GM12892 (cell line): ENCODE measurements at regions not wholly inside any gene's neighbourhood (a gene's known extent, or its start where the extent isn't known, plus 50 kb on each side); places are given as distances from the start of the nearest gene placed in this dataset.

Experiments
- DNase-seq: peaks from one replicate; pipeline ENCODE4 v3.0.0; 2011; ENCODE audit not compliant: insufficient read length
- FAIRE-seq: peaks from 2 replicates; lab custom pipeline; 2011; peaks lifted over from hg19 to GRCh38; lab: Jason Lieb, UNC
- POLR2A ChIP-seq: IDR thresholded peaks from 2 replicates; pipeline ENCODE4 v1.6.1; 2011; ENCODE audit warnings: low read depth, low read length, control low read depth
- POLR2AphosphoS5 ChIP-seq: IDR thresholded peaks from 2 replicates; pipeline ENCODE4 v1.6.1; 2011; ENCODE audit warnings: low read depth, low read length, control low read depth
- TAF1 ChIP-seq: IDR thresholded peaks from 2 replicates; pipeline ENCODE4 v1.6.1; 2011; ENCODE audit warnings: low read depth, mild to moderate bottlenecking, control low read depth, low read length, borderline replicate concordance

DNA sequence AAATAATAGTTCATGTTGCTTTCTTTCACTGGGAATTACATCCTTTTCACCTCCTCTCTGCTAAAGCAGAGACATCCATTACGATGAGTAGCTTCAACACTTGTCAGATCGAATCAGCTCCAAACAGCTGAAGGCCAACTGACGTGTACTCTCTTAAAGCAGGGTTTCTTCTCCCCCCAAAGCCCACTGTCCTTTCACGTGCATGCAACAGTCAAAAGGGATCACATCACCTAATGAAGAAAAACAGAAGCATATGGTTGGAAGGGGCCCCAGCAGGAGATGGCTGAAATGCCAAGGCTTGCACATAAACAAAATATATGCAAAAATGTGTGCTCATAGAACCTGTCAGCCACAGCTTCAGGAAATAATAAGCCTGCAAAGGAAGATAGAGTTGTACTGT is 421.6 kb downstream of the ANXA1 start:
- DNase-seq, result no peak
- no peak for FAIRE-seq
- TF ChIP-seq POLR2AphosphoS5 (no peak), POLR2A (no peak), TAF1 (no peak)

DNA sequence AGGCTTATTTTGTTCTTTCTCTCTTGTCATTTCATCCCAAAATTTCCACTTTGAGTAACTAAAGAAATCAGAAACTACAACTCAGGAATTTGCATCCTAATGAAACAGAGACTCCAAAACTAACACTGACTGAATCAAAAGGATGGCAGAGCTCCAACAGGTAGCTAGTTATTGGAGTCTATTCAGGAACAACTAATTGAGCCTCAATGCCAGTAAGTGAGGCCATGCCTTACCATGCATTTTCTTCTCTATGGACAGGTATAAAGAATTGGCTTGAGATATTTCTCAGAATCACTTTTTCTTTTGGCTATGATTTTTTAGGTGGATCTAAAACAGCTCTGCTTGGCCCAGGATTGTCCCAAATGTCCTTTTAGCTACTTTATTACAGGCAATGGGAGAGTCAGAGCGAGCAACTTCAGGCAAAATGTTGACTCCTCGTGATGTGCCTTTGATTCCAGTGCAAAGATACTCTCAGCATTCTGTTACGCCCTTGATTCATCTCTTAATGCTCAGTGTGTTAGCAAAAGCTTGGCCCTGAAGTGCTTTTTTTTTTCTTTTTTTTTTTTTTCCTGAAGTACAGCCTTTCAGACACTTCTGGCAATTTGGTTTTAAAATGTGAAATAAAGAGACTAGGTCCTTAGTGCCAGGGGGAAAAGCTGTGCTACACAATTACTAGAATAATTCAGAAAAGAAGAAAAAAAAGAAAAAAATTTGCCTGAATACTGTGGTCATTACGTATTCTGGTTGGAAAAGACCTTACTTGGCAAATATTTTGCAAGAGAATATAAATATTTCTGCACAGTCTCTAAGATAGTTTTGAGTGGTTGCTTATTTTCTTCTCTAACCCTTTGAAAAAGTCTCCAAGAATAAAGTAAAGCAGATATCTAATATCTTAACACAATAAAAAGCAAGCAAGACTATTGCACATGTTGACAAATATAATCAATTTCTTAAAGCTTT is 423.7 kb downstream of the ANXA1 start:
- DNase-seq (no peak), FAIRE-seq (no peak)
- TF ChIP-seq TAF1 (no peak), POLR2AphosphoS5 (no peak), POLR2A (no peak)

DNA sequence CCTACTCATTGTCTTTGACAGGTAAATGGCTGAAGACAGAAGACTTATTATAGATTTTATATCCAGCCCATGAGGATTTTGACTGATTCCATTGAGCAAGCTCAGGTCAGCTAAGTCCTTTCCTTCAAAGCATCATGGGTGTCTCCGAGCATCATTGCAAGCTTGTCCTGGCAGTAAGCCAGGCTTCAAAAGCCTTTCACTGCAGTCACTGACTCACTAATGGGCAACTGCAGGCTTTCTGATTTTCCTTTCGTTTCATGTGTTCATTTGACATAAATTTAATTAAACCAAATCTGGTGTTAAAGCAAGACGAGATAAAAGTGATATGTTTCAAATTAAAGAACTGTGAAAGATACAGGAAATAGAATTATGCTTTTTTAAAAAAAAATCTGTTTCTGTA is 426.2 kb downstream of the ANXA1 start:
- FAIRE-seq (no peak), DNase-seq (no peak)
- no peak for TF ChIP-seq POLR2A

- DNase-seq, result no peak
- TF ChIP-seq POLR2A (no peak), TAF1 (no peak), POLR2AphosphoS5 (no peak)
- FAIRE-seq, result no peak
Measured at GRCh38 chr9:73579823-73580222, 428.2 kb downstream of the ANXA1 start.

GRCh38 chr9:73583576-73583975 is 431.9 kb downstream of the ANXA1 start:
- TF ChIP-seq POLR2A (no peak), POLR2AphosphoS5 (no peak), TAF1 (no peak)
- FAIRE-seq, result no peak
- no peak for DNase-seq

GRCh38 chr9:73595036-73595545 is 443.4 kb downstream of the ANXA1 start:
- FAIRE-seq (no peak), DNase-seq (no peak)
- TF ChIP-seq POLR2A, result no peak
- no peak for TF ChIP-seq POLR2AphosphoS5
- TF ChIP-seq TAF1, result no peak

- DNase-seq (no peak), FAIRE-seq (no peak)
- TF ChIP-seq POLR2A, result no peak
- TF ChIP-seq TAF1, result no peak
- no peak for TF ChIP-seq POLR2AphosphoS5
Measured at GRCh38 chr9:73596321-73596720, 444.7 kb downstream of the ANXA1 start.

DNA sequence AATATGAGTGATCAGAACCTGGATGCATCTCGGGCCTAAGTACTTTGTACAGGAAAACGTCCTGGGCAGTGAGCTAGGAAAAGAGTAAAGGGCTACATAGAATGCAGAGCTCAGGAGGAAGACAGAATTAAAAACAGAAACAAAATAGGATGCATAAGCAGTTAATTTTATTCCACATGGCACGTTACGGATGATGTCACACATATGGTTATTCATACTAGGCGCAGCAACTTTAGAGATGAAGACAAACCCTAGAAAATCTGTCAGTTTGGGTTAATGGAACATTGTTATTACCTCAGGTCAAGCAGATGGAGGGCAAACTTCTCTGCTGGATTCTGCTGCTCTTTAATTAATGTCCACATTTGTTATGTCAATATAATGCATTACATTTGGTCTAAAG is 445.4 kb downstream of the ANXA1 start:
- no peak for TF ChIP-seq TAF1
- no peak for TF ChIP-seq POLR2A
- TF ChIP-seq POLR2AphosphoS5, result no peak
- no peak for FAIRE-seq
- no peak for DNase-seq

DNA sequence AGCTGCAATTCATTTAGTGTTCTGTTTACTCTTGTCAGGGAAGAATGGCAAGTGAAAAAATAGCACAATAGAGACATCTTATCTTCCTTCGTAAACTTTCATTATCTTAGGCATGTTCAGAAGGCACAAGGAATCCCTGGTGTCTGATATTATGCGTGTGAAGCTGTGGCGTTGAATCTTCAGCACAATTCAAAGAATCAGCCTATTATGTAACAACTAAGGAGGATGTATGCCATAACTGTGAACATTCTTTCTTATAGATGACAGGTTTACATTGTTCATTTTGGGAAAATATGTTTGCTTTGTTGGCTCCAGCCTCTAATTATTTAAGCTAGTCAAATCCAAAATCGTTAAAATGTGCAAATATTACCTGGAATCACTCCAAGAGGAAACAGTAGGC is 446.1 kb downstream of the ANXA1 start:
- TF ChIP-seq POLR2A (no peak), TAF1 (no peak), POLR2AphosphoS5 (no peak)
- no peak for FAIRE-seq
- DNase-seq, result no peak

DNA sequence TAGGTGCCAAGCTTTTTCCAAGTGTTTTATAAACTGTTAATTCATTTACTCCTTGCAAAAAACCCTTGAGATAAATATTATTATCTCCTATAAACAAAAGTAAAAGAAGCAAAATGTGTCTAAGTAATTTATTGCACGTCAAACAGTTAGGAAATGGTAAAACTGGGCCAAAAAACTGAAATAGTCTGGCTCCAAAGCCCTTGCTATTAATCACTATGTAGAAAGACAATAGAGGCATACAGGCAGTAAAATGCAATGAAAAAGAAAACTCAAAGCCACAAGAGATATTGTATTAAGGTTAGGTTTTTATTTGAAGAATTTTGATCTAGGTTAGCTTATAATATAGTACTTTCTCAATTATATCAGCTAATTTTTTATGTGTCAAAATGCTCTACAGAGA is 457.7 kb downstream of the ANXA1 start:
- DNase-seq (no peak), FAIRE-seq (no peak)
- TF ChIP-seq POLR2AphosphoS5 (no peak), TAF1 (no peak), POLR2A (no peak)

DNA sequence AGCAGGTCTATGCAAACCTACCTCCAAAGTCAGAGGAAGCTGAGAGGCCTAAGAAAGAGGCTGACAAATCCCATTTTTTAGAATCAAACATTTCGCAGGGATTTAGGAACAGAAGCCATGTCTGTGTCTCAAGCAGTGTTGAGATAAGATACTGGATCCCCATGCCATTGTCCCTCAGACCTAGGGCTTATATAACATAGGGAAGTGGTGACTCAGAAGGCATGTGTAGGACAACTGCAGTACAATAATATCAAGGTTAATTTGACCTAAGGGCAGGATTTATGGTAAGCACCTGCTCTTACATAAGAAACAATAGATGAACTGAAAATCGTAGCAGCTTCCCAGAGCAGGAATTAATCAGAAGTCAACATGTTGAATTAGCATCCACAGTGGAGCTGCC is 459.4 kb downstream of the ANXA1 start:
- DNase-seq, result no peak
- FAIRE-seq, result no peak
- TF ChIP-seq POLR2AphosphoS5, result no peak
- TF ChIP-seq TAF1, result no peak
- no peak for TF ChIP-seq POLR2A
